Naive thymus-derived CD4-positive, alpha-beta T cell (primary cell): ENCODE measurements at regions not wholly inside any gene's neighbourhood (a gene's known extent, or its start where the extent isn't known, plus 50 kb on each side); places are given as distances from the start of the nearest gene placed in this dataset.
"Not testable (repeated sequence)": the region's sequence is repeated elsewhere in the genome, so short reads cannot be mapped to it uniquely, and the experiment has no call there.

Source experiments
- ATAC-seq: fragments of 150-1000 bp; cut with Tn5 transposase; 2 replicates; pipeline ENCODE4 v1.10.0; 2021; ENCODE audit warnings: mild to moderate bottlenecking, moderate library complexity
- CTCF ChIA-PET: fragments of 350-600 bp; sonication (Branson Sonifier 250); formaldehyde crosslinking; loops from one replicate; lab custom pipeline; 2021; ENCODE audit warnings: antibody characterized with exemption; lab: Charles Lee
- POLR2A ChIA-PET: fragments of 350-600 bp; sonication (Branson Sonifier 250); formaldehyde crosslinking; loops from one replicate; lab custom pipeline; 2021; ENCODE audit warnings: antibody characterized with exemption, inconsistent platforms; lab: Charles Lee
- DNase-seq, 9 donors: peaks; one replicate each; pipeline versions ENCODE4 v3.0.0 to v3.0.0-alpha.2; 2020 to 2022; ENCODE audit warnings: mixed read lengths in 1 of 9
- H3K27ac ChIP-seq: one replicate; pipeline ENCODE4 v1.7.0; 2013; ENCODE audit warnings: mild to moderate bottlenecking, low read depth, low read length, moderate library complexity
- H3K27me3 ChIP-seq, 2 donors: one replicate each; pipeline ENCODE4 v1.7.0; 2013; ENCODE audit warnings: low read length in 2 of 2, mild to moderate bottlenecking in 2 of 2, moderate library complexity in 2 of 2; ENCODE audit not compliant: control insufficient read depth in 2 of 2, insufficient read depth in 2 of 2
- H3K36me3 ChIP-seq, 3 experiments: 1 replicate in 2 of 3; 2 replicates in 1 of 3; pipeline ENCODE4 v1.7.0; 2013; ENCODE audit warnings: low read length in 3 of 3, mild to moderate bottlenecking in 3 of 3, moderate library complexity in 1 of 3; ENCODE audit not compliant: insufficient read depth in 3 of 3, control insufficient read depth in 2 of 3
- H3K4me1 ChIP-seq, 2 donors: one replicate each; pipeline ENCODE4 v1.7.0; 2013; ENCODE audit warnings: low read length in 2 of 2, mild to moderate bottlenecking in 2 of 2, moderate library complexity in 1 of 2; ENCODE audit not compliant: control insufficient read depth in 2 of 2, insufficient read depth in 2 of 2
- H3K4me3 ChIP-seq: 2 replicates; pipeline ENCODE4 v1.7.0; 2013; ENCODE audit warnings: mild to moderate bottlenecking, low read length
- H3K9me3 ChIP-seq, 3 experiments: 1 replicate in 2 of 3; 2 replicates in 1 of 3; pipeline ENCODE4 v1.7.0; 2013; ENCODE audit warnings: low read length in 3 of 3; ENCODE audit not compliant: control insufficient read depth in 2 of 3
- H3K27ac Mint-ChIP-seq, 9 donors: one replicate each; pipeline ENCODE4 v1.8.0; 2020 to 2022; ENCODE audit warnings: mixed read lengths in 9 of 9, mild to moderate bottlenecking in 8 of 9, moderate library complexity in 5 of 9, inconsistent platforms in 2 of 9
- H3K27me3 Mint-ChIP-seq, 5 donors: one replicate each; pipeline ENCODE4 v1.8.0; 2021 to 2022; ENCODE audit warnings: mixed read lengths in 5 of 5, mild to moderate bottlenecking in 1 of 5
- H3K36me3 Mint-ChIP-seq, 5 donors: one replicate each; pipeline ENCODE4 v1.8.0; 2020 to 2022; ENCODE audit warnings: mixed read lengths in 5 of 5, mild to moderate bottlenecking in 3 of 5, inconsistent platforms in 1 of 5
- H3K4me1 Mint-ChIP-seq, 7 donors: one replicate each; pipeline ENCODE4 v1.8.0; 2020 to 2022; ENCODE audit warnings: mixed read lengths in 7 of 7, mild to moderate bottlenecking in 3 of 7, inconsistent platforms in 1 of 7
- H3K4me3 Mint-ChIP-seq, 10 donors: one replicate each; pipeline ENCODE4 v1.8.0; 2020 to 2022; ENCODE audit warnings: mild to moderate bottlenecking in 10 of 10, mixed read lengths in 10 of 10, moderate library complexity in 6 of 10, inconsistent platforms in 2 of 10
- H3K9me3 Mint-ChIP-seq, 11 donors: one replicate each; pipeline ENCODE4 v1.8.0; 2020 to 2022; ENCODE audit warnings: mixed read lengths in 11 of 11, mild to moderate bottlenecking in 4 of 11, inconsistent platforms in 1 of 11, moderate library complexity in 1 of 11
- intact Hi-C, 2 donors: fragments of 100-400 bp; cut with micrococcal nuclease; formaldehyde crosslinking; loops; one replicate each; pipeline ENCODE4 v1.15.1; 2023

- H3K36me3 Mint-ChIP-seq, POLR2A ChIA-PET, H3K27me3 Mint-ChIP-seq, H3K27me3 ChIP-seq, H3K9me3 ChIP-seq, H3K36me3 ChIP-seq, DNase-seq, H3K4me3 Mint-ChIP-seq, H3K4me3 ChIP-seq, ATAC-seq, H3K27ac ChIP-seq, H3K4me1 ChIP-seq, H3K9me3 Mint-ChIP-seq, H3K4me1 Mint-ChIP-seq, H3K27ac Mint-ChIP-seq, CTCF ChIA-PET, intact Hi-C loops: not testable (repeated sequence)
These were observed 225.0 kb upstream of the FAM240B start for GRCh38 chr9:38944881-38945449.

- H3K27me3 ChIP-seq, POLR2A ChIA-PET, H3K9me3 ChIP-seq, H3K27ac Mint-ChIP-seq, ATAC-seq, DNase-seq, CTCF ChIA-PET, H3K4me1 Mint-ChIP-seq, H3K27ac ChIP-seq, H3K36me3 ChIP-seq, H3K9me3 Mint-ChIP-seq, H3K4me3 Mint-ChIP-seq, H3K4me3 ChIP-seq, H3K27me3 Mint-ChIP-seq, intact Hi-C loops, H3K36me3 Mint-ChIP-seq, H3K4me1 ChIP-seq: not testable (repeated sequence)
These were observed 220.6 kb upstream of the FAM240B start for GRCh38 chr9:38940501-38940900.

GRCh38 chr9:38938637-38939036, 218.7 kb upstream of the FAM240B start:
- POLR2A ChIA-PET, H3K27ac Mint-ChIP-seq, H3K4me3 Mint-ChIP-seq, H3K36me3 ChIP-seq, H3K27me3 Mint-ChIP-seq, H3K9me3 Mint-ChIP-seq, H3K4me1 ChIP-seq, intact Hi-C loops, DNase-seq, H3K9me3 ChIP-seq, H3K4me1 Mint-ChIP-seq, CTCF ChIA-PET, H3K27me3 ChIP-seq, H3K36me3 Mint-ChIP-seq, ATAC-seq, H3K4me3 ChIP-seq, H3K27ac ChIP-seq: not testable (repeated sequence)

- H3K9me3 ChIP-seq, H3K27me3 ChIP-seq, H3K9me3 Mint-ChIP-seq, H3K27ac ChIP-seq, DNase-seq, H3K27ac Mint-ChIP-seq, POLR2A ChIA-PET, CTCF ChIA-PET, intact Hi-C loops, H3K4me1 ChIP-seq, H3K4me1 Mint-ChIP-seq, H3K36me3 Mint-ChIP-seq, H3K27me3 Mint-ChIP-seq, H3K36me3 ChIP-seq, H3K4me3 ChIP-seq, H3K4me3 Mint-ChIP-seq, ATAC-seq: not testable (repeated sequence)
These were observed 208.0 kb upstream of the FAM240B start for GRCh38 chr9:38927970-38928369.

GRCh38 chr9:38926565-38926964, 206.6 kb upstream of the FAM240B start:
- H3K27ac Mint-ChIP-seq, H3K4me1 ChIP-seq, H3K27me3 Mint-ChIP-seq, H3K9me3 ChIP-seq, H3K9me3 Mint-ChIP-seq, H3K4me3 ChIP-seq, POLR2A ChIA-PET, H3K4me1 Mint-ChIP-seq, H3K36me3 ChIP-seq, ATAC-seq, intact Hi-C loops, CTCF ChIA-PET, H3K36me3 Mint-ChIP-seq, H3K27me3 ChIP-seq, DNase-seq, H3K27ac ChIP-seq, H3K4me3 Mint-ChIP-seq: not testable (repeated sequence)

GRCh38 chr9:38921253-38921652, 201.3 kb upstream of the FAM240B start:
- H3K27me3 Mint-ChIP-seq, H3K36me3 ChIP-seq, DNase-seq, H3K9me3 ChIP-seq, H3K4me3 ChIP-seq, H3K27me3 ChIP-seq, H3K4me1 Mint-ChIP-seq, H3K4me3 Mint-ChIP-seq, H3K4me1 ChIP-seq, H3K36me3 Mint-ChIP-seq, H3K27ac ChIP-seq, POLR2A ChIA-PET, ATAC-seq, H3K27ac Mint-ChIP-seq, H3K9me3 Mint-ChIP-seq, CTCF ChIA-PET, intact Hi-C loops: not testable (repeated sequence)

GRCh38 chr9:38910629-38911028, 190.7 kb upstream of the FAM240B start:
- H3K4me3 ChIP-seq, H3K27ac Mint-ChIP-seq, intact Hi-C loops, H3K4me3 Mint-ChIP-seq, DNase-seq, H3K27me3 ChIP-seq, H3K9me3 ChIP-seq, H3K4me1 ChIP-seq, H3K27me3 Mint-ChIP-seq, H3K4me1 Mint-ChIP-seq, H3K27ac ChIP-seq, H3K36me3 Mint-ChIP-seq, CTCF ChIA-PET, H3K36me3 ChIP-seq, ATAC-seq, H3K9me3 Mint-ChIP-seq, POLR2A ChIA-PET: not testable (repeated sequence)
